ENCODE measurements at regions not wholly inside any gene's neighbourhood (a gene's known extent, or its start where the extent isn't known, plus 50 kb on each side); places are given as distances from the start of the nearest gene placed in this dataset.
A peak's percentile ranks its signal among the peaks of the same experiment; 100 is the strongest.

DNA sequence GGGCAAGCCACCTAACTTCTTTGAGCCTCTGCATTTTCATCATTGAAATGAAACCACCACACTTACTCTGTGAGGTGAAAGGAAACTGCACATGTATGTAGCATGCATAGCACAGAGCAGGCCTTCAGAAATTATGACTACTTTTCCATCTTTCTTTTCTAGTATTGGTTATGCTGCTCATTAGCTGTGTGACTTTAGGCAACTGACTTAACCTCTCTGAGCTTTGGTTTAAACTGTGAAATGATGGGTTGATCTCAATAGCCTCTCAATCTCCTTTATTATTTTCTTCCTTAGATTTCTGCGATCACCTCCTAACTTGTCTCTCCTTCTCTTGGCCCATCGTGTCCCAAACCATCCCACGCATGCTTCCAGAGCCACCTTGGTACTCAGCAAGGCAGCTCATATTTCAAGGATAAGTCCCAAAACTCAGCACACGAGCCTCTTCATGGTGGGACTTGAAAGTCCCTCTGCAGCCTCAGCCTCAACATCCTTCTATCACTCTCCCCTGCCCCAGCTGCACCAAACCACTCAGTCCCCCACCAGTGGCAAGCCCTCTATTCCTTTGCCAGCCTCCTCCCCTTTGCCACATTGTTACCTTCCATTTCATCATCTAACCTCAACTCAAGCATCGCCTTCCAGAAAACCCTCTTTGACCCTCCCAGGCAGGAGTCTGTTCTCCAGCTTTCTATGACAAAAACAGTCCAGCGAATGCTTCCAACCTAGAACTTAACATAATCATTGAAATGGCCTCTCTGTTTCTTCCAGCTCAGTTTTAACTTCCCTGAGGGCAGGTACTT lies 60.3 kb upstream of the DNAH5 start:
- Mint-ChIP-seq H3K27ac (ENCODE audit: unreplicated experiment) (peak overlapping the region; percentile 15), H3K27me3 (ENCODE audit: low read depth) (no peaks in the 10 kb centered on the region), H3K9me3 (ENCODE audit: low read depth) (peaks cover 2% of the 10 kb centered on the region), H3K4me1 (ENCODE audit: low read depth) (peaks cover 16% of the 10 kb centered on the region), H3K36me3 (ENCODE audit: low read depth) (no peaks in the 10 kb centered on the region), H3K4me3 (ENCODE audit: unreplicated experiment) (no peak overlapping the region)
- DNase-seq (ENCODE audit: low spot score): no peak
- TF ChIP-seq, protein P1, sequence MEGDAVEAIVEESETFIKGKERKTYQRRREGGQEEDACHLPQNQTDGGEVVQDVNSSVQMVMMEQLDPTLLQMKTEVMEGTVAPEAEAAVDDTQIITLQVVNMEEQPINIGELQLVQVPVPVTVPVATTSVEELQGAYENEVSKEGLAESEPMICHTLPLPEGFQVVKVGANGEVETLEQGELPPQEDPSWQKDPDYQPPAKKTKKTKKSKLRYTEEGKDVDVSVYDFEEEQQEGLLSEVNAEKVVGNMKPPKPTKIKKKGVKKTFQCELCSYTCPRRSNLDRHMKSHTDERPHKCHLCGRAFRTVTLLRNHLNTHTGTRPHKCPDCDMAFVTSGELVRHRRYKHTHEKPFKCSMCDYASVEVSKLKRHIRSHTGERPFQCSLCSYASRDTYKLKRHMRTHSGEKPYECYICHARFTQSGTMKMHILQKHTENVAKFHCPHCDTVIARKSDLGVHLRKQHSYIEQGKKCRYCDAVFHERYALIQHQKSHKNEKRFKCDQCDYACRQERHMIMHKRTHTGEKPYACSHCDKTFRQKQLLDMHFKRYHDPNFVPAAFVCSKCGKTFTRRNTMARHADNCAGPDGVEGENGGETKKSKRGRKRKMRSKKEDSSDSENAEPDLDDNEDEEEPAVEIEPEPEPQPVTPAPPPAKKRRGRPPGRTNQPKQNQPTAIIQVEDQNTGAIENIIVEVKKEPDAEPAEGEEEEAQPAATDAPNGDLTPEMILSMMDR (IDR thresholded peaks at IDR 0.05): no peak

DNA sequence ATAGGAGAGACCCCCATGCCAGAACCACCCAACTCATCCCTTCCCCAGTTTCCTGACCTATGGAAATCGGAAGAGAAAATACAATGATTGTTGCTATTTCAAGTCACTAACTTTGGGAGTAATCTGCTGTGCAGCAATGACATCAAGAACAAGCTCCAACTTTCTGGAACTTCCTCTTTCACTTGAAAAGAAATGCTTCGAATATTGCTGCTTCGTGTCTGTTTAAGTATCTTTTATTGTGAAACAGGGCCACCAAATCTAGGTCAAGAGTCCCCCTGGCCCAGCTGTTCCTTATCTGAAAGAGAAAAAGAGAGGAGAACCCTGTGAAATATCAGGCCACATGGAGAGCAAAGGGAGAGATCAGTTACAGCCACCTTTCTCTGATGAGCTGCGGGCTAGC lies 59.4 kb upstream of the DNAH5 start:
- Mint-ChIP-seq H3K27me3 (ENCODE audit: low read depth) (no peaks in the 10 kb centered on the region), H3K27ac (ENCODE audit: unreplicated experiment) (no peak overlapping the region), H3K4me3 (ENCODE audit: unreplicated experiment) (no peak overlapping the region), H3K36me3 (ENCODE audit: low read depth) (no peaks in the 10 kb centered on the region), H3K9me3 (ENCODE audit: low read depth) (peaks cover 2% of the 10 kb centered on the region), H3K4me1 (ENCODE audit: low read depth) (peaks cover 16% of the 10 kb centered on the region)
- TF ChIP-seq, protein P1 (IDR thresholded peaks at IDR 0.05): no peak
- DNase-seq (ENCODE audit: low spot score): no peak

DNA sequence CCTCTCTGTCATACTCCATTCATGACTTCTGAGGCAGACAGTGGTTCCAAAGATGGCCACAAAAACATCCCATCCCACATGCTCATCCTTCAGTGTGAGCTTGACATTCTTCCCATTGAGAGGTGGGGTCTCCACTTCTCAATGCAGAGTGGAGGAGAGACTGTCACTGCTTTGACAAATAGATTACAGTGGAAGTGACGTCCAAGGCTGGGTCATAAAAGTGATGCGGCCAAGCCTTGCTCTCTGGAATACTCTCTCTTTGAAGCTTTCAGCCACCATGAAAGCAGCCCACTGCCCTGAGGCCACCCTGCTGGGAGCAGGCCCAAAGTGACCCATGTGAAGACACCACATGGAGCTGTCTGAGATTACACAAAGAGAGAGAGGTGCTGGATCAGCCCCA lies 59.0 kb upstream of the DNAH5 start:
- Mint-ChIP-seq H3K4me1 (ENCODE audit: low read depth) (peaks cover 16% of the 10 kb centered on the region), H3K27ac (ENCODE audit: unreplicated experiment) (no peak overlapping the region)

DNA sequence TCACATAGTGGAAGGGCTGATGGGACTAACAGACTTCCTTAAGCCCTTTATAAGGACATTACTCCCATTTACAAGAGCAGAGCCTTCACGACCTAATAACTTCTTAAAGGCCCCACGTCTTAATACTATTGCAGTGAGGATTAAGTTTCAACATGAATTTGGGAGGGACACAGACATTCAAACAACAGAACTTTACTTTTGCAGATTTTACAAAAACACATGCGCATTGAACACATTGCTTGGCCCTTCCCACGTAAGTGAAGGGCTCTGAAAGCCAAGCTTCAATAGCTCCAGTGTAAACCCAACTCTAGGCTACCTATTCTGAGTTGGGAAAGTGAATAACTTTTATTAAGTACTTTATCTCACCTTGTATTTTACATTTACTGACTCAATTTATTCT lies 53.8 kb upstream of the DNAH5 start:
- no peaks in the 10 kb centered on the region for H3K27me3 Mint-ChIP-seq (ENCODE audit: low read depth)
- H3K27ac Mint-ChIP-seq (ENCODE audit: unreplicated experiment): no peak overlapping the region
- H3K4me3 Mint-ChIP-seq (ENCODE audit: unreplicated experiment): no peak overlapping the region
- peaks cover 4% of the 10 kb centered on the region for H3K36me3 Mint-ChIP-seq (ENCODE audit: low read depth)
- DNase-seq (ENCODE audit: low spot score): no peak
- H3K4me1 Mint-ChIP-seq (ENCODE audit: low read depth): no peaks in the 10 kb centered on the region
- H3K9me3 Mint-ChIP-seq (ENCODE audit: low read depth): peaks cover 7% of the 10 kb centered on the region
- TF ChIP-seq, protein P1 (IDR thresholded peaks at IDR 0.05): no peak

More for the DNA sequence above, 59.0 kb upstream of the DNAH5 start:
- no peak for DNase-seq (ENCODE audit: low spot score)
- H3K27me3 Mint-ChIP-seq (ENCODE audit: low read depth): no peaks in the 10 kb centered on the region
- H3K36me3 Mint-ChIP-seq (ENCODE audit: low read depth): no peaks in the 10 kb centered on the region
- H3K9me3 Mint-ChIP-seq (ENCODE audit: low read depth): peaks cover 2% of the 10 kb centered on the region
- no peak overlapping the region for H3K4me3 Mint-ChIP-seq (ENCODE audit: unreplicated experiment)
- TF ChIP-seq, protein P1 (IDR thresholded peaks at IDR 0.05): no peak

DNA sequence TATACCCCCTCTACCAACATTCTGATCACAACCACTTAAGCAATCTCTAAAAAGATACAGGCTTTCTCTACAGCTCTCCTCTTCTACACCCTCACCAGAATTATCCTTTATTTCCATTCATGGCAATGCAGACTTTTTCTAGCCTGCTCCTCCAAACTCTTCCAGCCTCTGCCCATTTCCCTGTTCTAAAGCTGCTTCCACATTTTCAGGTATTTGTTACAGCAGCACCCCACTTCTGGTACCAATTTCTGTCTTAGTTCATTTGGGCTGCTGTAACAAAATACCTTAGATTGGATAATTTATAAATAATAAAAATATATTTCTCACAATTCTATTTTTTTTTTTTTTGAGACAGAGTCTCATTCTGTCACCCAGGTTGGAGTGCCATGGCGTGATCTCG lies 53.0 kb upstream of the DNAH5 start:
- no peak for DNase-seq (ENCODE audit: low spot score)
- Mint-ChIP-seq H3K27ac (ENCODE audit: unreplicated experiment) (no peak overlapping the region), H3K9me3 (ENCODE audit: low read depth) (peaks cover 7% of the 10 kb centered on the region), H3K4me3 (ENCODE audit: unreplicated experiment) (no peak overlapping the region), H3K4me1 (ENCODE audit: low read depth) (no peaks in the 10 kb centered on the region), H3K27me3 (ENCODE audit: low read depth) (no peaks in the 10 kb centered on the region), H3K36me3 (ENCODE audit: low read depth) (peaks cover 4% of the 10 kb centered on the region)
- TF ChIP-seq, protein P1 (IDR thresholded peaks at IDR 0.05): no peak
